Muscle layer of colon (tissue), 2 donors: ENCODE measurements at regions not wholly inside any gene's neighbourhood (a gene's known extent, or its start where the extent isn't known, plus 50 kb on each side); places are given as distances from the start of the nearest gene placed in this dataset.
"Not testable (repeated sequence)": the region's sequence is repeated elsewhere in the genome, so short reads cannot be mapped to it uniquely, and the experiment has no call there.

ENCODE experiments used
- H3K27ac ChIP-seq: one replicate; pipeline ENCODE4 v1.7.0; 2013; ENCODE audit warnings: low read depth, mild to moderate bottlenecking, low read length, moderate library complexity
- H3K27me3 ChIP-seq, 2 donors: one replicate each; pipeline ENCODE4 v1.7.0; 2013; ENCODE audit warnings: low read length in 2 of 2, mild to moderate bottlenecking in 2 of 2; ENCODE audit not compliant: insufficient read depth in 2 of 2, control insufficient read depth in 1 of 2
- H3K36me3 ChIP-seq: one replicate; pipeline ENCODE4 v1.7.0; 2013; ENCODE audit warnings: mild to moderate bottlenecking, low read length; ENCODE audit not compliant: insufficient read depth
- H3K4me1 ChIP-seq: one replicate; pipeline ENCODE4 v1.7.0; 2013; ENCODE audit warnings: mild to moderate bottlenecking, low read length; ENCODE audit not compliant: insufficient read depth
- H3K4me3 ChIP-seq, 2 donors: one replicate each; pipeline ENCODE4 v1.7.0; 2013; ENCODE audit warnings: low read length in 2 of 2, low read depth in 1 of 2, mild to moderate bottlenecking in 1 of 2, moderate library complexity in 1 of 2
- H3K9ac ChIP-seq: one replicate; pipeline ENCODE4 v1.7.0; 2013; ENCODE audit warnings: low read length
- H3K9me3 ChIP-seq: one replicate; pipeline ENCODE4 v1.7.0; 2013; ENCODE audit warnings: mild to moderate bottlenecking, low read length
- donor health status: abdominal sarcoma.
- donor health status: Adenocarcinoma of cecum.

DNA sequence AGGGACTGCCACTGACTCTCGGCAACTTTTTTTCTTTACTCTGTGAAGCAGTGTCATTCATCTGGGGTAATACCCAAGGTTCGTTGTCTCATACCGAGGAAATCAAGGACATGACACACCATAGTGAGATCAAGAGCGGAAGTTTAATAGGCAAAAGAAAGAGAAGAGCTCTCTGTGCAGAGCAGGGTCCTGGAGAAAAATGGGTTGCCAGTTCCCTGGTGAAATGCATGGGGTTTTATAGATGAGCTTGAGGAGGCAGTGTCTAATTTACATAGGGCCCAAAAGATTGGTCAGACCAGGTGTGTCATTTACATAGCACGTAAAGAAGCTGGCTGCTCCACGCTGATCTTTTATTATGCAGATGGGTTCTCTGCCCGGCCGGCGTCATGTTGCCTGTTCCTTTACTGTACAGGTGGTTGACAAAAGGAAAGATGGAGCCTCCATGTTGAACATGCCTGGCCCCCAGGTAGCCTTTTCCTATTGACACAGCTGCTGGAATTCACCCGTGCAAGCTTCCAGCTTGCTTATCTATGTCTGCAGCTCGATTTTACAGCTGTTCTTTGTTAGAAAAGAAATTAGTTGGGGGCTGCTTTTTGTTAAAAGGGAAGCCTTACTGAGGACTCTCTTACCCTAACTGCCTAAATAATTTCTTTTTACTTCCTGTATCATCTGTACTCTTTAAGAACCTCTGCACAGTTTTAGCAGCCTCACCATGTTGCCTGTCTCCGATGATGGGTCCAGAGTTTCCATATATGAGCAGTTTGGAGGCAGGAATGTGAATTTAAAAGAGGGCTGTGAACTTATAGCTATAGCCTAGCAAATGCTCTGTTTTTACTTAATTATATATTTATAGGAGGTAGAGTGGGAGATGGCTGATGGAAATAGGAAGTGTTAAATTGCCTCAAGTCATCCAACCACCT lies 98.0 kb upstream of the DIAPH3 start:
- no peak overlapping the region for H3K27ac ChIP-seq
- H3K9ac ChIP-seq, result no peak overlapping the region
- H3K4me3 ChIP-seq, result no peak overlapping the region
- H3K36me3 ChIP-seq, result no peaks in the 10 kb centered on the region
- no peaks in the 10 kb centered on the region for H3K9me3 ChIP-seq
- no peaks in the 10 kb centered on the region for H3K27me3 ChIP-seq
- H3K4me1 ChIP-seq, result no peaks in the 10 kb centered on the region

DNA sequence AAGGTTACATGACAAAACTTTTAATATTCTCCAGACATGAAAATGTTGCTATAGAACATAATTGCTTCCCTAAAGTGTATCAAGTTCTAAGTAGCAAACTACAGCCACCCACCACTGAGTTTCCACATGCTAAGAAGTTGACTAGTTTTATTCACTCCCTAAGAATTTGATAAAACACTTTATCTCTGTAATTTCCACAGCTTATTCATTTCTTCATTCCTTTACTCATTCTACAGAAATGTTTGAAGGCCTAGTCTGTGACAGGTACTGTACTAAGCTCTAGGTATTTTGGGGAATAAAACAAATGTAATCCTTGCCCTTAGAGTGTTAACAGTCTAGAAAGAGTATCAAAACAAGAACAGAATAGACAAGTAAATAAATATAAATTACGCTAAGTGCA lies 101.8 kb upstream of the DIAPH3 start:
- H3K9me3 ChIP-seq, result no peaks in the 10 kb centered on the region
- H3K9ac ChIP-seq, result no peak overlapping the region
- no peaks in the 10 kb centered on the region for H3K36me3 ChIP-seq
- no peaks in the 10 kb centered on the region for H3K27me3 ChIP-seq
- no peak overlapping the region for H3K4me3 ChIP-seq
- no peaks in the 10 kb centered on the region for H3K4me1 ChIP-seq
- no peak overlapping the region for H3K27ac ChIP-seq

DNA sequence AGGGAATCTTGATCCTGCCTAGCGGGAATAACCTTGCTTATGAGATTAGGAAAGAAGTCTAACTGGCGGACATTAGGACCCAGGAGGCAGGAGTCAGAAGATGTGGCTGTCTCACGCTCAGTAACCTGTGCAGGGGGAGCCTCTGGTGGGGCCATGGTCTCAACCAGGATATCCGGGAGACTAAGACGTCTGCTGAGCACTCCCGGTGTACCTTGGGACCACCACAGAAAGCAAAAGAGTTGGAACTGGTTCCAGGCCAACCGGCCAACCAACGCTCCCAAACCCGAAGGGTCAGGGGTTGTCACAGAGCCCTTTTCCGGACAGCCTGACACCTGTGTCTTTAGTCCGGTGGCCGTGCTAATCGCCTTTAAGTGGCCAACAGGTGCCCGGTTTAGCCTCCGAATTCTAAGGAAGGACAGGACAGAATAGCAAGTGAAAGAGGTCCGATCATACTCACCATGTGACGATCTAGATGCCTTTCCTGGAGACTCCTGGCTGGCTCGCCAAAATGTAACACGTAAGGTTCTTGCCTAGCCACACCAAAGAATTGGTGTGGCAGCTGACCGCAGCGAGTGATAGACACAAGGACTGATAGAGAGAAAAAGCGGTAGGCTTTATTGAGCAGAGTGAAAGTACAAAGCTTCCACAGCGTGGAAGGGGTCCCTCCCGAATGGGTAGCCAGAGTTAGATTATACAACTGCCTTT lies 103.9 kb upstream of the DIAPH3 start:
- H3K4me1 ChIP-seq, result no peaks in the 10 kb centered on the region
- no peaks in the 10 kb centered on the region for H3K36me3 ChIP-seq
- H3K9me3 ChIP-seq, result no peaks in the 10 kb centered on the region
- no peak overlapping the region for H3K9ac ChIP-seq
- H3K27me3 ChIP-seq, result no peaks in the 10 kb centered on the region
- peak overlapping the region; percentile 25 to 54 for H3K4me3 ChIP-seq
- H3K27ac ChIP-seq, result no peak overlapping the region

DNA sequence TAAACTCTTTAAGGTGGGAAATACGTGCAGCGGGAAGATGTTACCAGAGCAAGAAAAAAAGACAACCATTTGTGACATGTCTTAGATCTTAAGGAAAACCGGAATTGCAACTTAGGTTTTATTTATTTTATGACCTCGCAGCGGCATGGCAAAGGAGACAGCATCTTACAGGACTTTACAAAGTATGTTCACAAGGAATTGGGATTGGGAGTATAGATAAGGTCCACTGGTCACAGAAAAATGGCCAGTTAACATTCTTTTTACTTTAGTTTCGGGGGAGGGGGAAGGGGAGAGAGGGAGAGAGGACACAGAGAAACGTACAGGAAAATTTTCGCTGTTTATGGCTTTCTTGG lies 104.5 kb upstream of the DIAPH3 start:
- no peak overlapping the region for H3K9ac ChIP-seq

DNA sequence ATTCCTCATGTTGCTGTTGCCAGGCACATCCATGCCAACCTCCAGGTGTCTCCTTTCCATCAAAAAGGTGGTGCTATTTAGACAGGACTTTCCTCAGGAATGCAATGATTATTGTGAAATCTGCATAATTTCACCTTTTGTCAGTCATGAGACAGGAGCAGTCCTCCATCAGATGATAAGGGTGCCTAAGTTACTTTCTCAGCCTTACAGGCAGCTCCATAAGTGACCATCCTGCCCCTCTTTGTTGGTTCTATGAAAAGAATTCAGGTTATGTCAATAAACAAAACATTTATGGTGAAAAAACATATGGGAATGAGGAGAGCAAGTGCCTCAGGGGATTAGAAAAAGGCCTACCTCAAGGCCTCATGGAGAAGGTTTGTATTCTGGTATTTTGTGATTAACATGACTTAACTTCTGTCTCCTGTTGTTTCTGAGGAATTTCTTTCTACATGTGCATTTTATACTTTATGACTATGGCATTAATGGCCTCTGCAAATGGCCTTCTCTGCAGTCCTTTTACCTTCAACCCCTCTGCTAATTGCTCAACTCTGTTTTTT lies 110.3 kb upstream of the DIAPH3 start:
- Histone ChIP-seq H3K27me3 (no peaks in the 10 kb centered on the region), H3K4me1 (no peaks in the 10 kb centered on the region), H3K4me3 (no peak overlapping the region), H3K9me3 (no peaks in the 10 kb centered on the region), H3K36me3 (no peaks in the 10 kb centered on the region), H3K9ac (no peak overlapping the region), H3K27ac (no peak overlapping the region)

More for the DNA sequence above, 104.5 kb upstream of the DIAPH3 start:
- Histone ChIP-seq H3K4me3 (peak overlapping the region; percentile 25 to 54), H3K27me3 (no peaks in the 10 kb centered on the region), H3K27ac (no peak overlapping the region), H3K4me1 (no peaks in the 10 kb centered on the region), H3K36me3 (no peaks in the 10 kb centered on the region), H3K9me3 (no peaks in the 10 kb centered on the region)

DNA sequence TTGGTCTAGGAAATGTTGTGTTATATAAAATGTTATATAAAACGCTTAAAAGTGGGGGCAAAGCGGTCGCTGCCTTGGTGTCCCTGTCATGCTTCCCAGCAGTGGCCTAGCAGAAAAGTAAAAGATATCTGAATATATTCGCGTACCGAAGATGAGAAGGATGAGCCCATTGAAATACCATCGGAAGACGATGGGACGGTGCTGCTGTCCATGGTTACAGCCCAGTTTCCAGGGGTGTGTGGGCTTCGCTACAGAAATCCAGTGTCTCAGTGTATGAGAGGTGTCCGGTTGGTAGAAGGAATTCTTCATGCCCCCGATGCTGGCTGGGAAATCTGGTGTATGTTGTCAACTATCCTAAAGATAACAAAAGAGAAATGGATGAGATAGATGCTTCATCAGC lies 110.9 kb upstream of the DIAPH3 start:
- H3K9ac ChIP-seq, result no peak overlapping the region

DNA sequence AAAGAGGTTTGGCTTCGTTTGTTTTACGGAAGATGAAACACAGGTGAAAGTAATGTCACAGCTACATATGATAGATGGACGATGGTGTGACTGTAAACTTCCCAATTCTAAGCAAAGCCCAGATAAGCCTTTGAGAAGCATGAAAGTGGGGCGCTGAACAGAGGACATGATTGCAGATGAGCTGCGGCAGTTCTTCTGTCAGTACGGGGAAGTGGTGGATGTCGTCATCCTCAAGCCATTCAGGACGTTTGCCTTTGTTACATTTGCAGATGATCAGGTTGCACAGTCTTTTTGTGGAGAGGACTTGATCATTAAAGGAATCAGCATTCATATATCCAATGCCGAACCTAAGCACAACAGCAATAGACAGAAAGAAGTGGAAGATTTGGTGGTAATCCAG lies 111.5 kb upstream of the DIAPH3 start:
- Histone ChIP-seq H3K4me3 (no peak overlapping the region), H3K27me3 (no peaks in the 10 kb centered on the region), H3K4me1 (no peaks in the 10 kb centered on the region), H3K27ac (no peak overlapping the region), H3K9ac (no peak overlapping the region), H3K36me3 (no peaks in the 10 kb centered on the region), H3K9me3 (no peaks in the 10 kb centered on the region)

More for the DNA sequence above, 110.9 kb upstream of the DIAPH3 start:
- no peak overlapping the region for H3K27ac ChIP-seq
- no peaks in the 10 kb centered on the region for H3K4me1 ChIP-seq
- no peaks in the 10 kb centered on the region for H3K9me3 ChIP-seq
- H3K36me3 ChIP-seq, result no peaks in the 10 kb centered on the region
- no peak overlapping the region for H3K4me3 ChIP-seq
- no peaks in the 10 kb centered on the region for H3K27me3 ChIP-seq

DNA sequence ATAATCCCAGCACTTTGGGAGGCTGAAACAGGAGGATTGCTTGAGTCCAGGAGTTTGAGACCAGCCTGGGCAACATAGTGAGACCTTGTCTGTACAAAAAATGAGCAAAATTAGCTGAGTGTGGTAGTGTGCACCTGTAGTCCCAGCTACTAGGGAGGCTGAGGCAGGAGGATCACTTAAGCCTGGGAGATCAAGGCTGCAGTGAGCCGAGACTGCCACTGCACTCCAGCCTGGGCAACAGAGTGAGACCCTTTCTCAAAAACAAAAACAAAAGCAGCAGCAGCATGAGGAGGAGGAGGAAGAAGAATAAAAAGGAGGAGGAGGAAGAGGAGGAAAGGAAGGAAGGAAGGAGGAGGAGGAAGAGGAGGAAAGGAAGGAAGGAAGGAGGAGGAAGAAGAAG lies 116.5 kb upstream of the TDRD3 start:
- not testable (repeated sequence) for H3K9ac ChIP-seq, H3K27ac ChIP-seq, H3K4me1 ChIP-seq, H3K4me3 ChIP-seq, H3K9me3 ChIP-seq, H3K36me3 ChIP-seq, H3K27me3 ChIP-seq

DNA sequence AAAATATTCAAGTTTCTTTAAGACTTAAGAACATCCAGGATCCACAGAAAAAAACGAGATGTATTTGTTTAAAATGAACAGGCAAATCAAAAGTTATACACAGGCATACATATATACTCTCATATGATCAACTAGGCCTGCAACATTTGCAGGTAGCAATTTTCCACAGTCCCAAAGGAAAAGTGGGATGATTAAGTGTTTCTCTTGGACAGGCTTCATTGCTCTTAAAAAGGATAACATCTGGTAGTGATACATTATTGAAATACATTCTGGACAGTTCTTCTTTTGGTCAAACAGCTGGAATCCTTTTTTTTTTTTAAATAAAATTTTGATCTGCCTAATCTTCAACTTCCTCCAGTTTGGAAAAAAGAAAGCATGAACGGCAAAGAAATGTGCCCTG lies 114.8 kb upstream of the TDRD3 start:
- H3K9ac ChIP-seq, result no peak overlapping the region
- no peaks in the 10 kb centered on the region for H3K27me3 ChIP-seq
- no peaks in the 10 kb centered on the region for H3K4me1 ChIP-seq
- H3K4me3 ChIP-seq, result no peak overlapping the region
- H3K36me3 ChIP-seq, result no peaks in the 10 kb centered on the region
- no peak overlapping the region for H3K27ac ChIP-seq
- no peaks in the 10 kb centered on the region for H3K9me3 ChIP-seq

DNA sequence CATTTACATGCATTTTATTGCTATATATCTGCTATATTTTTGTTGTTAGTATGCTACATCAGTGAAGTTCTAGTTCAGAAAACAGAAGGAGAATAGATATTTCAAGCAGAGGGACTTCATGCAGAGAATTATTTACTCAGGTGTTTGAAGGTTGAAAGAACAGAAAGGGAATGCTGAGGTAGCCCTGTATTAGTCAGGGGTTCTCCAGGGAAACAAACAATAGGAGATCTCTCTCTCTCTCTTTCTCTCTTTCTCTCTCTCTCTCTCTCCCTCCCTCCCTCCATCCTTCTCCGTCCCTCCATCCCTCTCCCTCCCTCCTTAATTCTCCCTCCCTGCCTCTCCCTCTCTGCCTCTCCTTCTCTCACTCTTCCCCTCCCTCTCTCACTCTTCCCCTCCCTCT lies 114.3 kb upstream of the TDRD3 start:
- no peak overlapping the region for H3K4me3 ChIP-seq
- no peak overlapping the region for H3K9ac ChIP-seq
- H3K27ac ChIP-seq, result no peak overlapping the region
- H3K9me3 ChIP-seq, result no peaks in the 10 kb centered on the region
- H3K27me3 ChIP-seq, result no peaks in the 10 kb centered on the region
- H3K36me3 ChIP-seq, result no peaks in the 10 kb centered on the region
- no peaks in the 10 kb centered on the region for H3K4me1 ChIP-seq

DNA sequence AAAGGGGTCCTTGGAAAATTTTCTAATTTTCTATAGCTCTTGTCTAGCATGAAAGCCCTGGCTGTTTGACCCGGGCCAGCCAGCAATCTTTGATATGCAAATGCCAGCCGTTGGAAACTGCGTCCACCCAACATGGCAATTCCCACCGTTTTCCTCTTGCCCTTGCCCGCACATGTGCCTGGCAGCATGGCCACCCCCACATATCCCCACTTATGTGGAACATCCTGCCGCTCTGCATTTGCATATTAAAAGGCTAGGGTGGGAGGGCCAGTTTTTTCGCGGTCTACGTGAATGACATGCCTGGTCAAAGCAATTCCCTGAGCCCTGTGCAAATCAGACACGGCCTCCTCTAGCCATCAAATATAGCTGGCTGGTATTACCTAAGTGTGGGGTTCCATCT lies 110.3 kb upstream of the TDRD3 start:
- Histone ChIP-seq H3K27ac (no peak overlapping the region), H3K4me3 (no peak overlapping the region), H3K9me3 (no peaks in the 10 kb centered on the region), H3K36me3 (no peaks in the 10 kb centered on the region), H3K4me1 (no peaks in the 10 kb centered on the region), H3K9ac (no peak overlapping the region), H3K27me3 (no peaks in the 10 kb centered on the region)
